ENCODE measurements at regions not wholly inside any gene's neighbourhood (a gene's known extent, or its start where the extent isn't known, plus 50 kb on each side); places are given as distances from the start of the nearest gene placed in this dataset.

DNA sequence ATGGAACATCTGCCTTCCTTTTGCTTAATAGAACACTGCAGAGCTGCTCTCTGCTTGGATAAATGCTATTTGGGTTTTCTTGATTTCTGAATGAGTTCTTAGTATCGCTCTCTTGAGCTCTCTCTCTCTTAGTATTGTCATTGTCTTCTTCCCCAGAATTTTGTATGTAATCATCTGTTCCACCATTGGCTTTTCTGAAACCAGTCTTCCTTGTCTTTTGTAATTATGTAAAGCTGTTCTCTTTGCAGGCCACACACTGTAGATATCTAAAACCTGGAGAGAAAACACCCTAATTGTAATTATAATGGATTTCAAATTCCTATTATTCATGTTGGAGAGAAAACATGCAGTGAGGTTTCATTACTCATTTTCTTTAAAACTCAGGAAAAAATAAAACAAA lies 333.1 kb upstream of the CHAC2 start:
- Mint-ChIP-seq H3K4me1 (ENCODE audit: low read depth) (no peaks in the 10 kb centered on the region), H3K4me3 (no peak overlapping the region), H3K27me3 (peaks cover 5% of the 10 kb centered on the region), H3K36me3 (ENCODE audit: low read depth) (no peaks in the 10 kb centered on the region), H3K27ac (no peak overlapping the region), H3K9me3 (no peaks in the 10 kb centered on the region)
- no peak for DNase-seq

DNA sequence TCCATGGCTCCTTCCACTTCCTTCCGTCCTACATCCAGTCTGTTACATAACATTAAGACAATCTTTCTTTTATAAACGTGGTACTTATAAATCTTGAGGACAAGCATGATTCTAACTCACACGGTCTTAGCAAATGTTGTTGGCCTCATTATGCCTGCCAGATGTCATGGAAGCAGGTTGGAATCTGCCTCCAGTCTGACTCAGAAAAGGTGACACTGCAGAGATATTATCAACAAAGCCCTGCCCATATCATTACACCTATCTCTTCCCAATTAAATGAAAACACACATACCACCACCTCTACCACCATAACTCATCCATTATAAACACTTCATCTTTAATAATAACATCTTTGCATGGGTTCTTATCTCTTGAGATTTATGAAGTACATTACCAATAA lies 334.7 kb upstream of the CHAC2 start:
- H3K27me3 Mint-ChIP-seq = peaks cover 5% of the 10 kb centered on the region
- no peak for DNase-seq
- H3K27ac Mint-ChIP-seq = no peak overlapping the region
- H3K36me3 Mint-ChIP-seq (ENCODE audit: low read depth) = no peaks in the 10 kb centered on the region
- no peak overlapping the region for H3K4me3 Mint-ChIP-seq
- H3K9me3 Mint-ChIP-seq = no peaks in the 10 kb centered on the region
- H3K4me1 Mint-ChIP-seq (ENCODE audit: low read depth) = no peaks in the 10 kb centered on the region

DNA sequence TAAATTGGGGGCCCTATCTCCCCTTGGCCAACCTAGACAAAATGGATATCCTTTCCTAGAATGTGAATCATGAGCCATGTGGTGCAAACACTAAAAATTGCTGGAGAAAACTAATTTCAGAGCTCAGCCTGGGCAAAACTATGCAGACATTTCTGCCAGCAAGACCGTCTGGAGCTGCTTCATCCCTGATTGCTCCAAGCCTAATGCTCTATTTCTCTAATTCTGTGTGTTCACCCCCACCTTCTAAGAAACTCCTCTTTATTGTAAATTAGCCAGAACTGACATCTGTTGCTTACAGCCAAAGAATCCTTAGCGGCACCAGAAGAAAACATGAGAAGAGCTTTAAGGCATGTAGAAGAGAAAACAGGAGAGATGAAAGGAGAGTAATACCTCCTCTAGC lies 337.7 kb upstream of the CHAC2 start:
- no peak overlapping the region for H3K4me3 Mint-ChIP-seq
- H3K4me1 Mint-ChIP-seq (ENCODE audit: low read depth) = no peaks in the 10 kb centered on the region
- H3K27me3 Mint-ChIP-seq = peaks cover 5% of the 10 kb centered on the region
- no peak for DNase-seq
- H3K27ac Mint-ChIP-seq = no peak overlapping the region
- no peaks in the 10 kb centered on the region for H3K36me3 Mint-ChIP-seq (ENCODE audit: low read depth)
- no peaks in the 10 kb centered on the region for H3K9me3 Mint-ChIP-seq

DNA sequence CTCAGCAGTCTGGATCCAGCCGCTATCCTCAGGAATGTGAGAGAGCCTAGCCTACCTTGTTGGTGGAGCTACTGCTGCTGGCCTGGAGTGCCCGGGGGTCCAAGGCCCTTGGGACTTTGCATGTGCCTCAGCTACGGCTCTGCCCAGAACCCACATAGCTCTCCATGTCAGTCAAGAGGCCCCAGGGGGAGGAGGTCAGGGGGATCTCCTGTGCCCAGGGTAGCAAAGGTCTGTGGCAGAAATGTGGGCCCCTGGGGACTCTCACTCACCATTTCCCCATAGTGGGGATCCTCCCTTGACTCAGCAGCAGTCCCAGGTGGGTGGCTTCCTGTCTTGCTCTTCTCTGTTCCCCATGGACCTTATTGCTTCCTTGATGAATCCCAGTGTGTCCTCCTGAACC lies 342.7 kb upstream of the CHAC2 start:
- Mint-ChIP-seq H3K4me3 (no peak overlapping the region), H3K27ac (no peak overlapping the region), H3K4me1 (ENCODE audit: low read depth) (no peaks in the 10 kb centered on the region), H3K9me3 (peaks cover 9% of the 10 kb centered on the region), H3K27me3 (no peaks in the 10 kb centered on the region), H3K36me3 (ENCODE audit: low read depth) (no peaks in the 10 kb centered on the region)
- no peak for DNase-seq

DNA sequence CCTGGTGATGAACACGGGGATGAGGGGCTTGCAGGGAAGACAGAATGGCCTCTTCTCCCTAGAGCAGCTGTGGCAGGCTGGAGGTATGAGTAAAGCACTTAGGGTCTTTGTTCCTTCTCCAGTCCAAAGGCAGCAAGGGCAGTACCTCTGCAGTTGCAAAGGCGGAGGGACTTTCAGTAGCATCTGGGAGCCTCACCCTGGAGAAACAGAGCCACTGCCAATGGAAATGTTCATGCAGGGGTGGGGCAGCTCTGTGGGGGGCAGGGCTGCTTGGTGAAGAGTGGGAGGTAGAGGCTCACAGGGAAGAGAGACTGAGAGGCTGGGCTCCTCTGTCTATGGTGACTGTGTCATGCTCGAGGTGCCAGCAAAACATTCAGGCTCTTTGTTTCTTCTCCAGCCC lies 344.1 kb upstream of the CHAC2 start:
- DNase-seq = no peak
- Mint-ChIP-seq H3K4me3 (no peak overlapping the region), H3K36me3 (ENCODE audit: low read depth) (no peaks in the 10 kb centered on the region), H3K4me1 (ENCODE audit: low read depth) (no peaks in the 10 kb centered on the region), H3K9me3 (peaks cover 9% of the 10 kb centered on the region), H3K27me3 (no peaks in the 10 kb centered on the region), H3K27ac (no peak overlapping the region)

DNA sequence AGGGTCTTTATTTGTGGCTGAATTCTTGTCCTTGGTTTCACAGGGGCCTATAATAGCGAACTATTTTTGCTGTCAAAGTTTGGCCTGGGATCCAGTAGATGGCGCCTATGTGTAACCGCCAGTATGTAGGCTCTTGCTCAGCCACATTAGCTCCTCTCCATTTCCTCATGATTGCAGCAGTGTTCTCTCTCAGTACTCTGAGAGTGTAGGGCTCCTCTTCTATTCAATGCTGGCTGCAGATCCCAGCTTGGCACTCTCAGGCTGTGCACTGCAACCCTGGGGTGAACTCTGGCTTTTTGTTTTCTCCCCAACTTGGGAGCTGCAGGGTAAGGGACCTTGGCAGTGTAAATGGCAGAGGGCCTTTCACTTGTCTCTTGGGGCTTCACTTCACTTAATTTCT lies 344.6 kb upstream of the CHAC2 start:
- Mint-ChIP-seq H3K4me3 (no peak overlapping the region), H3K36me3 (ENCODE audit: low read depth) (no peaks in the 10 kb centered on the region), H3K27ac (no peak overlapping the region), H3K4me1 (ENCODE audit: low read depth) (no peaks in the 10 kb centered on the region), H3K9me3 (peaks cover 9% of the 10 kb centered on the region), H3K27me3 (no peaks in the 10 kb centered on the region)
- DNase-seq = no peak

DNA sequence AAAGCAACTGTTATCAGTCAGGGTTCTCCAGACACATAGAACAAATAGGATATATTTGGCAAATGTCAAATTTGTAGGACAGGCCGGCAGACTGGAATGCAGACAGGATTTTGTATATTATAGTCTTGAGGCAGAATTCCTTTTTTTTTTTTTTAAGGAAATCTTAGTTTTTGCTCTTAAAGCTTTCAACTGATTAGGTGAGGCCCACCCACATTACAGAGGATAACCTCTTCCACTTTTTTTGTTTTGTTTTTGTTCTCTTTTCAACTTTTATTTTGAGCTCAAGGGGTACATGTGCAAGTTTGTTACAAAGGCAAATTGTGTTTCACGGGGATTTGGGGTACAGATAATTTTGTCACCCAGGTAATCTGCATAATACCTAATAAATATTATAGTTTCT lies 350.2 kb upstream of the CHAC2 start:
- H3K27ac Mint-ChIP-seq = no peak overlapping the region
- no peaks in the 10 kb centered on the region for H3K27me3 Mint-ChIP-seq
- no peak for DNase-seq
- H3K4me3 Mint-ChIP-seq = no peak overlapping the region
- H3K36me3 Mint-ChIP-seq (ENCODE audit: low read depth) = no peaks in the 10 kb centered on the region
- no peaks in the 10 kb centered on the region for H3K4me1 Mint-ChIP-seq (ENCODE audit: low read depth)
- peaks cover 17% of the 10 kb centered on the region for H3K9me3 Mint-ChIP-seq

DNA sequence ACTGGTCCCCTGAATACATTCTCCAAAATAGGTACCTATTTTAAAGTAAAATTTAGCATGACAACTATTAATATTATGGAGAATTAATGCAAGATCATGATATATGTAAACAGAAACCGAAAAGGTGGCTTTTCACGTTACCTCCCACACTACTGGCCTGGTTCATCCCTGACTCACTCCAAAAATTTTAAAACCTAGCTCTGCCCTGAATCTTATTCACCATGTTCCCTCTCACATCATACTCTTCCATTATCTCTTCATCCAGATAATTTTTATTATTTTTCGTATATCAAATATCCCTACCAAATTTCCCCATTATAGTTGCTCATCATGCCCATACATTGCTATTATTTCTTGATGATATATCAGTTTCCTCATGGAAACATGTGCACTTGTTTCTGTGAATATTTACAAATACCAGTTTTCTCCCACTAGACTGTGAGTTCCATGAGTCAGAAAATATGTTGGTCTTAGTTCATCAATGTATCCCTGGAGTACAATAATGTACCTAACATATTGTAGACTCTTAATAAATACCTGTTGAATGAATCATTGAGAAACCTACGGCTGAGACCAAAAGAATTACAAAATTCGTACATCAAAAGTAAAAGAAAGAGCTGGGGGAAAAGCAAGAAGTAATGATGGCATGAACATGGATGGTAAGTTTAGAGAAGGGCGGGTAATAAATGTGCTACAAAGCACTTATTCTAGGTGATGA lies 360.1 kb upstream of the CHAC2 start:
- DNase-seq = no peak
- Mint-ChIP-seq H3K27me3 (no peaks in the 10 kb centered on the region), H3K4me3 (no peak overlapping the region), H3K4me1 (ENCODE audit: low read depth) (no peaks in the 10 kb centered on the region), H3K36me3 (ENCODE audit: low read depth) (no peaks in the 10 kb centered on the region), H3K9me3 (no peaks in the 10 kb centered on the region), H3K27ac (no peak overlapping the region)

DNA sequence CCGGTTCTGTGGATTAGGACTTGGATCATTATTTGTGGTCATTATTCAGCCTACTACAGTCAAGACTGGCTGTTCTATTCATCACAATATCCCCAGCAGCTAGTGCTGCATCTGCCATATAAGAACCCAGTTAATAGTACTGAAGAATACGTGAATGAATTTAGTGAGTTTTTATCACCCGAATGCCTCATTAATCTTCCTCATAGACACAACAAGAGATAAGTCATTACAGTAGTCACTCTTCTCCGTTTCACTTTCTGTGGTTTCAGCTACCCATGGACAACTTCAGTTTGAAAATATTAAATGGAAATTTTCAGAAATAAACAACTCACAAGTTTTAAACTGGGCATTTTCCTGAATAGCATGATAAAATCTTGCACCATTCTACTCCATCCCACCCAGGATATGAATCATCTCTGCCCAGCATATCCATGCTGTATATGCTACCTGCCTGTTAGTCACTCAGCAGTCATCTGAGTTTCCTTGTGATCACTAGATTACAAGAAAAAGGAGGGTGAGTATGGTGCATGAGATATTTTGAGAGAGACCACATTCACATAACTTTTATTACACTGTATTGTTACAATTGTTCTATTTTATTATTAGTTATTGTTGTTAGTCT lies 363.7 kb upstream of the CHAC2 start:
- H3K27me3 Mint-ChIP-seq = no peaks in the 10 kb centered on the region
- H3K4me1 Mint-ChIP-seq (ENCODE audit: low read depth) = no peaks in the 10 kb centered on the region
- H3K9me3 Mint-ChIP-seq = no peaks in the 10 kb centered on the region
- DNase-seq = no peak
- no peak overlapping the region for H3K4me3 Mint-ChIP-seq
- no peaks in the 10 kb centered on the region for H3K36me3 Mint-ChIP-seq (ENCODE audit: low read depth)
- H3K27ac Mint-ChIP-seq = no peak overlapping the region

DNA sequence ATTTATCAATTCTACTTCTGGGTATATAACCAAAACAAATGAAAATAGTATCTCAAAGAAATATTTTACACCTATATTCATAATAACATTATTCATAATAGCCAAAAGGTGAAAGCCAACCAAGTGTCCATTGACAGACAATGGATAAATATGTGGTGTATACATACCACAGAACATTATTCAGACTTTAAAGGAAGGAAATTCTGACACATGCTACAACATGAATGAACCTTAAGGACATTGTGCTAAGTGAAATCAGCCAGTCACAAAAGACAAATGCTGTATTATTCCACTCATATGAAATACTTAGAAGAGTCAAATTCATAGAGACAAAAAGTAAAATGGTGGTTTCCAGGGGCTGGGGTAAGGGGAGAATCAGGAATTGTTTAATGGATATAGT lies 370.5 kb upstream of the CHAC2 start:
- Mint-ChIP-seq H3K36me3 (ENCODE audit: low read depth) (no peaks in the 10 kb centered on the region), H3K27me3 (no peaks in the 10 kb centered on the region), H3K27ac (no peak overlapping the region), H3K4me3 (no peak overlapping the region), H3K4me1 (ENCODE audit: low read depth) (no peaks in the 10 kb centered on the region), H3K9me3 (peaks cover 14% of the 10 kb centered on the region)
- no peak for DNase-seq

DNA sequence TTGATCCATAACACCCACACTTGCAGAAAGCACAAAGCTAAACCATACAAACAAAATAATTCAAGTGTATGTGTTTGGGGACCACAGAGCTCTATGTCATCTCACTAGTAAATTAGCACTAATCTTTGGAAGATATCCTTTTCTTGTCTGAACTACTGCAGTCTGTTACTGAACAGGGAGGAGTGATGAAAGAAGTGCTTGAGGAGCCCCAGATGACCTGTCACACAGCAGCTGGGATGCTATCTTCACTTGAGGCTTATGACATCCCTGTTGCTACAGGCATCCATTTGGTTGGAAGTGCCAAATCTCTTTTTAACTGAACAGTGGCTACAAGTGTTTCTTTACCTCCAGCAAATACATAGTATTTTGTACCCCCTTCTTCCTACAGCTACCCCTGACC lies 386.3 kb upstream of the CHAC2 start:
- no peak for DNase-seq
- Mint-ChIP-seq H3K27me3 (no peaks in the 10 kb centered on the region), H3K27ac (no peak overlapping the region), H3K4me1 (ENCODE audit: low read depth) (no peaks in the 10 kb centered on the region), H3K9me3 (no peaks in the 10 kb centered on the region), H3K36me3 (ENCODE audit: low read depth) (no peaks in the 10 kb centered on the region), H3K4me3 (no peak overlapping the region)

DNA sequence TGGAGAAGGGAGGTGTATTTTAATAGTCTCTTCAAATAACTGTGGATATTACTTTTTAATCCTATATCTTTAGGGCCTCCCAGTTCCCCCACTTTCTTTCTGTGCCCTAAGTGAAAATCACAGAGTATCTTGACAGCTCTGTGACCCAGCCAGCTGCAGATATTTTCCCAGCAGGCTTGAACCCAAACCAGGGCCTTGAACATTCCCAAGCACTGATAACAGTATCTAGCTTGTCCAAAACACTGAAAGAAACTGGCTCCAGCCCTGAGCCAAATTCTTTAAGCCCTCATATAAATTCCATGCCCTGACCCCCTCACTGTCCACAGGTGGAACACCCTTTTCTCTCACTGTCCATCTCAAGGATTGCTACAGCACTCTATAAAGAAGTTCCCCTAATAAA lies 388.1 kb upstream of the CHAC2 start:
- no peaks in the 10 kb centered on the region for H3K36me3 Mint-ChIP-seq (ENCODE audit: low read depth)
- no peaks in the 10 kb centered on the region for H3K27me3 Mint-ChIP-seq
- no peak overlapping the region for H3K4me3 Mint-ChIP-seq
- no peaks in the 10 kb centered on the region for H3K4me1 Mint-ChIP-seq (ENCODE audit: low read depth)
- DNase-seq = no peak
- no peaks in the 10 kb centered on the region for H3K9me3 Mint-ChIP-seq
- no peak overlapping the region for H3K27ac Mint-ChIP-seq

DNA sequence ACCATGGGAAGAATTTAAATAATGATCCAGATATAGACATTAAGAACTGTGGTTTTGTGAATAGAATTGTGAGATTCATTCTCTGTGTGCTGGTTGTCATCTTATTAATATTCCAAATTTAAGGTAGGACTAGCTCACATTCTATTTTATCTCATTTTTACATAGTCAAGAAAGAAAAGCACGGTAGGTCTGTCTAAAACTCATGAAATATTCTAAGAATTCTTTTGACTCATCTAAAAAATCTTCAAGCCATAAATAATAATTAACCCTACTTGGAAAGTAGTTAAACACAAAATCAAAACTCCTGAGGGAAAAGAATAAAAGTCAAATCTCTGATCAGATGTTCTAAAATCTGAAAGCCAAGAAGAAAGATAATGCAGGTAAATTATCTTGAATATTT lies 388.8 kb upstream of the CHAC2 start:
- H3K27ac Mint-ChIP-seq = no peak overlapping the region
- no peak overlapping the region for H3K4me3 Mint-ChIP-seq
- H3K27me3 Mint-ChIP-seq = no peaks in the 10 kb centered on the region
- H3K36me3 Mint-ChIP-seq (ENCODE audit: low read depth) = no peaks in the 10 kb centered on the region
- H3K4me1 Mint-ChIP-seq (ENCODE audit: low read depth) = no peaks in the 10 kb centered on the region
- H3K9me3 Mint-ChIP-seq = no peaks in the 10 kb centered on the region
- DNase-seq = no peak

DNA sequence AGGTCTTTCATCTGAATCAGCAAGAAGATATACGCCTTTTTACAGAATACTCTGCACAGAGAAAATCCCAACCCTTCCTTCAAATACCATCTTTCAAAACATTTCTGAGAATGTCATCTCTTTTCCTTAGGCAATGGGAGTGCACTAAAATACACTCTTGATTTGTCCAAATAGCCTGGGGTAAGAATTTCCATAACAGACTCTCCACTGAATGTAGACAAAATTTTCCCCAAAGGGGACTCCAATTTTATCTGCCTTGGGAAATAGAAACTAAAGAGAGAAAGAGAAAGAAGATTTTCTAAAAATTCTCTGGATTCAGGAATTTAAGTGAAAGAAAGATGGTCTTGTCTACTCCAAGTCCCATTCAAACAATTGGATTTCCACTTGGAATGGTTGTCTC lies 394.5 kb upstream of the CHAC2 start:
- no peaks in the 10 kb centered on the region for H3K36me3 Mint-ChIP-seq (ENCODE audit: low read depth)
- H3K27ac Mint-ChIP-seq = no peak overlapping the region
- no peaks in the 10 kb centered on the region for H3K9me3 Mint-ChIP-seq
- no peaks in the 10 kb centered on the region for H3K4me1 Mint-ChIP-seq (ENCODE audit: low read depth)
- H3K27me3 Mint-ChIP-seq = no peaks in the 10 kb centered on the region
- DNase-seq = no peak
- H3K4me3 Mint-ChIP-seq = no peak overlapping the region

DNA sequence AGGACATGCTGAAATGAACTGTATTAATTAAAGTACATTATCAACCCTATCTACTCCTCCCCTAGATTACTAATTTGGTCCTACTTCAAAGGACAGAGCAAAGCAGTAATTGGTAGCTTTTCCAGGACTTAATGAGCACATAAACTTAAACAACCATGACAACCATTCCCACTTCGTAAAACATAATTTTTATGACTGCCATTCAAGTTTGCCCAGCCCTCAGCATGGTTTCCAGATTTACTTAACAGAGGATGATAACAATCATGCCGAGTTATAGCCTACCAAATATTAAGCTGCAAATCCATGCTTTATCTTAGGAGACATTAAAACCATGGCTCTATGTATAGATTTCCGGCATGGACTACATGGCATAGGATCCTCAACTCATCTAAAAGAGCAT lies 401.1 kb upstream of the CHAC2 start:
- Mint-ChIP-seq H3K27ac (no peak overlapping the region), H3K4me3 (no peak overlapping the region), H3K36me3 (ENCODE audit: low read depth) (no peaks in the 10 kb centered on the region), H3K27me3 (no peaks in the 10 kb centered on the region), H3K4me1 (ENCODE audit: low read depth) (no peaks in the 10 kb centered on the region), H3K9me3 (peaks cover 2% of the 10 kb centered on the region)
- DNase-seq = no peak

DNA sequence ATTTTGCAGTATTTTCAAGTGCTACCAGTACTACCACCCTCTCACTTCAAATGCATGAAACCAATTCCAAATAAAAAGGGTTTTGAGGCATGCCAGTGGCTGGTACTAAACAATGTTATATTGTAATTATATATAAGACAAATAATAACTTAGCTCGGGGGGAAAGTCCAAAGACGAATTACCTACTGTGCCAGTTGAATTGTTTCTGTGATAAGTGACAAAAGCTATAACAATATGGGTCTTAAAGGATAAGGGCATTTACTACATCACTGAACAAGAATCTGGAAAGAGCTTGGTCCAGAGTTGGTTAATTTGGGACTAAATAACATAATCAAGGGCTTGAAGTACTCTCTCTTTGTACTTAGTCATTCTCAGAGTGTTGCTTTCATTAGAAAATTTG lies 404.7 kb upstream of the CHAC2 start:
- no peaks in the 10 kb centered on the region for H3K27me3 Mint-ChIP-seq
- no peaks in the 10 kb centered on the region for H3K36me3 Mint-ChIP-seq (ENCODE audit: low read depth)
- no peaks in the 10 kb centered on the region for H3K4me1 Mint-ChIP-seq (ENCODE audit: low read depth)
- H3K9me3 Mint-ChIP-seq = peaks cover 4% of the 10 kb centered on the region
- DNase-seq = no peak
- no peak overlapping the region for H3K4me3 Mint-ChIP-seq
- H3K27ac Mint-ChIP-seq = no peak overlapping the region
